NCI-H1436 (cell line): ENCODE measurements at regions not wholly inside any gene's neighbourhood (a gene's known extent, or its start where the extent isn't known, plus 50 kb on each side); places are given as distances from the start of the nearest gene placed in this dataset.

Experiments
- DNase-seq: peaks from one replicate; lab custom pipeline; 2025; lab: John Stamatoyannopoulos, UW

DNA sequence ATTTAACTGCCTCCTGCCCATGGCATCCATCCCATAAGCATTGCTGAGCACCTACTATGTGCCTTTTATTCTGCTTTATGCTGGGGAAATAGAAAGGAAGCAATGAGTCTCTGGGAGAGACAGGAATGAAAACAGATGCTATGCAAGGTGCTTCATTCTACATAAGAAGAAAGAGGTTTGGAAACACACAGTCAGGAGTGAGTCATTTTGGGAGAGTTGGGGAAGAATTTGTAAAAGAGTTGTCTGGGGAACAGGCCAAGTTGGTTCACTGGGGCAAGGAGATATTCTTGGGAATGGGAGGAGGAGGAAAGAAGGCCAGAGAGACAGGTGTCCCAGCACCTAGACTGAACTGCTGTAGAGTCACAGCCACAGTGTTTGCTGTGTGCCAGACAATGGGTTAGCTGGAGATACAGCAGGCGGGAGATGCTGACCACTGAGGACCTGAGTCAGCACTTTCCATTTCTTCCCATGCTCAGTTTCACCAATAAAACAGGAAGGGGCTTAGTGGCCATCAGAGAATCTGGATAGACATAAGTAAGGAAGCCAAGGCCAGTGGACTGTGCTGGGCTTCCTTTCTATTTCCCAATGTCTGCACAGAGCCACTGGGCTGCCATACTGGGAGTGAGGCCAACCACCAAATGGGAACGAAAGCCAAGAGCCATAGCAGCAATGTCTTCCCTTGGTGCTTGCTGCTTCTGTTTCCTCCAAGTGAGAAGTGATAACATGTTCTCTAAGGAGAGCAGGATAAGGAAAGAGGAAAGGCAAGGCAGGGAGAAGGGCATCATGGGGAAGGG is 187.7 kb upstream of the USP24 start:
- DNase-seq, result no peak

- DNase-seq, result no peak
Observed at GRCh38 chr1:55402142-55402541, 187.0 kb upstream of the USP24 start.

DNA sequence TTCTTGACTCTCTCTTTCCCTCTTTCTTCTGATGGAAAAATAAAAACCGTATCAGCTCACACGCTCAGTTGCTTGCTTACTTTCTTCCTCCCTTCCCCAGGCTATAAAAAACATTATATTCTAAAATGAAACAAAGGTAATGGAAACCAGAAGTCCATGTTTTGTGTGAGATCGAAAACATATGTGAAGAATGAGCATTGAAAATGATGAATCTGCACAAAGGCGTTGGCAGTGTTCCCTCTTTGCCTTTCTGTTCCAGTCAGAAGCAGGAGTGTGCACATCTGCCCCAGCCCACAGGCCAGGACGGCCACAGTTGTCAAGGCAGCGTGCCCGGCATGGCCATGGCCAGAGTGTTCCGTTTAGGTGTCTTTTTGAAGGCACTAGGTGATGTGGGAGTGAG is 185.3 kb upstream of the USP24 start:
- no peak for DNase-seq

GRCh38 chr1:55399346-55399745 is 184.2 kb upstream of the USP24 start:
- DNase-seq, result no peak

GRCh38 chr1:55396381-55396891 is 181.3 kb upstream of the USP24 start:
- no peak for DNase-seq

DNA sequence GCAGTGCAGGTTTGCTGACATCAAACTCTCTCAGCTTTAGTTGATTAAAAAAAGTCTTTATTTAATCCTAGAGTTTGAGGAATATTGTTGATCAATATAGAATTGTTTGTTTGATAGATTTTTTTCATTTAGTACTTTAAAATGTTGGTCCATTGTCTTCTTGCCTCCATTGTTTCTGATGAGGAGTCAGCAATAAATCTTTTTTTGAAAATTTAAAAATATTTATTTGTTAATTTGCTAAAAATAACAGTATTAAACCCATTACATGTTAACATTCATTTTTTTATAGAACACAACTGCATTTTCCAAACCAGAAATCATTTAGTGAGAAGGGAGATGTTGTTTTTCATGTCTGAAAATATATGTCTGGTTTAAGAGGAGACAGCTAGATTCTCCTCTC is 173.8 kb upstream of the USP24 start:
- no peak for DNase-seq

DNA sequence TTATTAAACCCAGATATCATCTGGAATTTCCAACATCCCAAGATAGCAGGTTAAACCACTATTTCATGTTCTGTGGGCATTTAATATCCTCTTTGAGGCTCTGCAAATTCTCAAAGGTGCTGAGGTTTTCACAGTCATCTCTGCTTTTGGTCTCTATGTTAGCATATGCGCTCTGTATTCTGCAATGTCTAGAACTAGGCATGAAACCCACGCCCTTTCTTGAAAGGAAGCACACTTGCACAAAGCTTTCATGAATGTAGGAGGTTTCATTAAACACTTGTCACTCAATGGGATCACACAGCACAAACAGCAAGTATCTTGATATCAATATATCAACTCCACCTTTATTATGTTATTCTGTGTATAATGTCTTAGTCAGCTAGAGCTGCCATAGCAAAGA is 172.0 kb upstream of the USP24 start:
- DNase-seq, result no peak

- no peak for DNase-seq
Observed at GRCh38 chr1:55386456-55386855, 171.3 kb upstream of the USP24 start.

GRCh38 chr1:55385402-55386018 is 170.3 kb upstream of the USP24 start:
- DNase-seq, result no peak

DNA sequence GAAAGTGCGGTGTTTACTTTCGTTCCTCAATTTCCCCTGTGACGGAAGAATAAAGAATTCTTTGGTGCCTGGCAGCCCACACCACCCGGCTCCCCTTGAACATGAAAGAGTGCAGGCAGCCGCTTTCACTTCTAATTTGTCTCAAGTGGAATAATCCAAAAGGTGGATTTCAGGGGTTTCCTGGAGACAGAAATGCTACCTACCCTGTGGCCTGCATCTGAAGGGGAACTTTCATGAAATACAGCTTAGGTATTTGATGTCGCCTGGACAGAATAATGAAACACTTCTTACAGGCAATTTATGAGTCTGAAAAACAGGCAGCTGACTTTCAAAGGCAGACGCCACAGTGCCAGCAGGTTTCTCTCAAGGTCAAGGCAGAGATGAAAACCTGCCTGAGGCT is 169.5 kb upstream of the USP24 start:
- no peak for DNase-seq

GRCh38 chr1:55382806-55383305 is 167.7 kb upstream of the USP24 start:
- no peak for DNase-seq

DNA sequence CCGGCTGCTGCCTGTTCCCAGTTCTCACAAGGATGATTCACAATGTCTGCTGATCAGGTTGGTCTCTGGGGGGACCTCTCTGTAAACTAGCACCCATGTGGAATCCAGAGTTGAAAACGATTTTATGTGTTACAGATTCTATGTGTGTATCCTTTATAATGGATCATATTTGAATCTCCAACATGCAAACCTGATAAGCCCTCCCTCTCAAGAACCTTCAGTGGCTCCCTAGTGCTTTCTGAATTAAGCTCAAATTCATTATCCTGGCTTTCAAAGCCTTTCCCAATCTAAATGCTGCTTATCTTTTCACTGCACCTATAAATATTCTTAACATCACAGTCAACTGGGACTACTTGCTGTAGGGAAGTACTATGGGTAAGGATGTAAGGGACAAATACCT is 166.8 kb upstream of the USP24 start:
- DNase-seq, result no peak

- no peak for DNase-seq
Observed at GRCh38 chr1:55381491-55381890, 166.3 kb upstream of the USP24 start.

- no peak for DNase-seq
Observed at GRCh38 chr1:55380355-55380970, 165.3 kb upstream of the USP24 start.

DNA sequence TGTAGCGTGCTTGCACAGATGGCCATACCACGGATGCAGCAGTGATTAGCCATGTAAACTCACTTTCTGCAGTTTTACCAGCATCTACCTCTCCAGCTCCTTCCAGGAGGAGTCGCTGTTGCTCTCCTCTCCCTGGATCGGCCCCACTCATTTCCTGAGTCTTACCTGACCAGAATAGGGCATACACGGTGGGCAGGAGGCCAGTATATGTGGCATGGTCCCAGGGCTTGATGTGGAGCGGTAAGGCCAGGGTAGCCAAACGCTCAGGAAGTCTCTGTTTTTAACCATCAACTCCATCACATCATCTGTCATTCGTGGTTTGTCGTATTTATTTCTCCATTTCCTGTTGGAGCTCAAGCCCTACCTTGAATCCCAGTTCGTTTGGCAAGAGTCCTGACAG is 163.4 kb upstream of the USP24 start:
- DNase-seq, result no peak

DNA sequence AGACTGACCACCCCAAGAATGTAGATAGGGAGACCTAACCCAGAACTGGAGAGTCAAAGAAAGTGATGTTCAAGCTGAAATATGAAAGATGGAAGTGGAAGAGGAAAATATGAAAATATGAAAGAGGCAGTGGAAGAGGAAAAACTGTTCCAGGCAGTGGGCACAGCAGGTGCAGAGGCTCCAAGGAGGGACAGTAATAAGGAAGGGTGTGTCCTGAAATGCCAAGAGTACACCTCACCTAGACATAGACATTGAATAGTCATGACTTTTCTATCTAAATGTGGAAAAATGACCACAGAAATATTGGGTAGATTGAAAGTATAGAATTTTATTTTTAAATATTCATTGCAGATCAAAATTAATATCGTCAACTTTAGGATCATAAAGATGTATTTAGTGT is 161.7 kb upstream of the USP24 start:
- DNase-seq, result no peak

GRCh38 chr1:55375617-55376258 is 160.6 kb upstream of the USP24 start:
- DNase-seq, result peak; percentile 42

DNA sequence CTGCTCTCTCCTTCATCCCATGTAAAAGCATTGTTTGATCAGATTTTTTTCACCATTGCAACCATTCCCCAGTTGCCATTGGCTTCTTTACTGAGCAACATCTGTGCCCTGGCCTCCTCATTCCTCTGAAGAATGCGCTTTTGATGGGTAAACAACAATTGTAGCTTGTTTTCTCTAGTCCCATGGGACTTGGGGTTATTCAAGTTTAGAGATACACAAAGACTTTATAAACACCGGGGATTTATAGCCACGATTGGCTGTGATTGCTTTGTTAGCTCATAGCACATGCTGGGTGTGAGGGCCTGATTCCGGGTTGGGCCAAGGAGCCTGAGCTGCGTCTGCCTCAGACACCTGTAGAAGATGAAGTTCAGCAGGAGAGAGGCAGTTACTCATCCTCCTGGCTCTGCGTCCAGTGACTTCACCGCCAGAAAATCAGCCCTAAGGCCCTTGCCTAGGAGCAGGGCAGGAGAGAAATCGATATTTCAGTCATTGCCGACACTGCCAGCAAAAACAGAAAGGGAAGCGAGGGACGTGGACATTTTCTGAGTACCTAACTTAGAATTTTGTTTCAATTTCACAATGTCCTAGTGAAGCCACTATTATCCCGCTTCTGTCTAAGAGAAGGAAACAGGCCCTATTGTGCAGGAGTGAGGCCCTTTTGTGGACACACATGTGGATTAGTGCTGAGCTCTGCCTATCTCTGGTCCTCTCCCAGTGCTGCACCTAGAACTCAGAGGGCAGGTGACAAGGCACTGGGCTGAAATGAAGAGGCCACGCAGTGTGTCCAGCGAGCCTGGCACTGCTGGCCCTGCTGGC is 159.8 kb upstream of the USP24 start:
- no peak for DNase-seq

DNA sequence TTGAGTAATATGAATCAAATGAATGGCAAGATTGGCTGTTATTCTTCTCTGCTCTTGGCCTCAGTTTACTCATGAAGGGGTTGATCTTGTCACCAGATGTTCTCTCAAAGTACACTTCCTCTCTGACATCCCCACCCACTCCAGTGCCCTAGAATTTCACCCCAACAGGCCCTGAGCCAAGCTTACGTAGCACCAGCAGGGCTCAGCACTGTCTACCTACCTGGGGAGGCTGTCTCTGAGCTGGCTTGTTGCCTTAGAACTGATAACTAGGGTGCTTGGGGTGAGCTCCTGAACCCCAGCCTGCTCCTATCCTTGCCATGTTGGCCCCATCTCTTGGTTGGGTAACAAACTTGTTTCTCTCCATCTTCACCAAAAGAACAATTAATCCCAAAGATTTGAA is 159.1 kb upstream of the USP24 start:
- DNase-seq, result no peak

- DNase-seq, result no peak
Observed at GRCh38 chr1:55369474-55369873, 154.3 kb upstream of the USP24 start.

GRCh38 chr1:55368698-55369097 is 153.5 kb upstream of the USP24 start:
- DNase-seq, result no peak

DNA sequence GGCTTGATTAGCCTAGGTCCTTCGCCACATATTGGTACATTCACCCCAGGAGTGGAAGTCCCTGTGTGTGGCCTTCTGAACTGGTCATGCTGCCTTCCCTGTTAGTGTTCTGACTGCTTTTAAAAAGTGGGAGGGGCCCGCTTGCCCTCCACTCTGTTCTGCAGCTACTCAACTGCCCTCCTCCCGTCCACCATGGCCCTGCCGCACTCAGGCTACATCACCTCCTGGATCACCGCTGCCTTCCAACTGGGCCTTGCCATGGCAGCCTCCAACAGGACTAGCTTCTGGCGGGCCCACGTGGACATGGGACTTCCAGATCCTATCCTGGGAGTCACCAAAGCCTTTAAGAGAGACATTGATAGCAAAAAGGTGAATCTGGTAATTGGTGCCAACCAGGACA is 152.1 kb upstream of the USP24 start:
- no peak for DNase-seq
